Type B pancreatic cell (in vitro differentiated cells): ENCODE measurements at regions not wholly inside any gene's neighbourhood (a gene's known extent, or its start where the extent isn't known, plus 50 kb on each side); places are given as distances from the start of the nearest gene placed in this dataset.

ENCODE experiments used
- DNase-seq: peaks from one replicate; pipeline ENCODE4 v3.0.0; 2021; ENCODE audit warnings: mixed read lengths; ENCODE audit not compliant: unreplicated experiment; ENCODE audit errors: extremely low spot score
- H3K27ac Mint-ChIP-seq: 2 replicates; pipeline ENCODE4 v1.8.0; 2021; ENCODE audit warnings: mild to moderate bottlenecking, mixed read lengths
- H3K27me3 Mint-ChIP-seq: 2 replicates; pipeline ENCODE4 v1.8.0; 2021; ENCODE audit warnings: mixed read lengths
- H3K36me3 Mint-ChIP-seq: 2 replicates; pipeline ENCODE4 v1.8.0; 2021; ENCODE audit warnings: mixed read lengths
- H3K4me1 Mint-ChIP-seq: one replicate; pipeline ENCODE4 v1.8.0; 2021; ENCODE audit warnings: mixed read lengths; ENCODE audit not compliant: unreplicated experiment
- H3K4me3 Mint-ChIP-seq: 2 replicates; pipeline ENCODE4 v1.8.0; 2021; ENCODE audit warnings: mild to moderate bottlenecking, mixed read lengths
- H3K9me3 Mint-ChIP-seq: 2 replicates; pipeline ENCODE4 v1.8.0; 2021; ENCODE audit warnings: mixed read lengths
- CTCF ChIP-seq: fragments of 200-600 bp; sonication (generic); conservative IDR thresholded peaks from 2 replicates; pipeline ENCODE4 v1.5.0; 2021; ENCODE audit warnings: antibody characterized with exemption, mild to moderate bottlenecking

GRCh38 chr2:207264310-207264709 lies 98.6 kb upstream of the KLF7 start:
- H3K9me3 Mint-ChIP-seq = no peaks in the 10 kb centered on the region
- H3K36me3 Mint-ChIP-seq = no peaks in the 10 kb centered on the region
- no peak for TF ChIP-seq CTCF
- no peak overlapping the region for H3K27ac Mint-ChIP-seq
- H3K27me3 Mint-ChIP-seq = no peaks in the 10 kb centered on the region
- H3K4me3 Mint-ChIP-seq = no peak overlapping the region
- DNase-seq = no peak
- H3K4me1 Mint-ChIP-seq = no peaks in the 10 kb centered on the region

GRCh38 chr2:207265332-207265731 lies 99.6 kb upstream of the KLF7 start:
- Mint-ChIP-seq H3K27ac (no peak overlapping the region), H3K9me3 (no peaks in the 10 kb centered on the region), H3K27me3 (no peaks in the 10 kb centered on the region), H3K36me3 (no peaks in the 10 kb centered on the region), H3K4me1 (no peaks in the 10 kb centered on the region), H3K4me3 (no peak overlapping the region)
- no peak for DNase-seq
- no peak for TF ChIP-seq CTCF

DNA sequence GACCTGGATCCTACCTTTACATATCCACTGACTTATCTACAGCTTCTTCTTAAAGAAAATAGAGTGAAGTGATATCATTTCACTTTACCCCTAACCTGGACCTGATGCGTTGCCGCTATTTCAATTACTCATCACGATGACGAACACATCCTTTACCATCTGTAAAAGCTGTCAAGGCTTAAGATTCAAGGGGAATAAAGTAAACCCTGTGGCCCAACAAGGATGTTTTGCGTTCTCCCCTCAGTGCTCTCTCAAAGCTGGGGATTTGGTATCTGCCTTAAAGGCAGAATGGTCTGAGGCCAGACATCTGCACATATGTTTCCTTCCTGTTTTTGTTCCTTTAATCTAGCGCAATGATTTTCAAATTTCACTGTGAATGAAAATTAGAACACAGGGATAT lies 100.1 kb upstream of the KLF7 start:
- no peak for TF ChIP-seq CTCF
- Mint-ChIP-seq H3K36me3 (no peaks in the 10 kb centered on the region), H3K27ac (no peak overlapping the region), H3K4me3 (no peak overlapping the region), H3K27me3 (no peaks in the 10 kb centered on the region), H3K9me3 (no peaks in the 10 kb centered on the region), H3K4me1 (no peaks in the 10 kb centered on the region)
- DNase-seq = no peak

DNA sequence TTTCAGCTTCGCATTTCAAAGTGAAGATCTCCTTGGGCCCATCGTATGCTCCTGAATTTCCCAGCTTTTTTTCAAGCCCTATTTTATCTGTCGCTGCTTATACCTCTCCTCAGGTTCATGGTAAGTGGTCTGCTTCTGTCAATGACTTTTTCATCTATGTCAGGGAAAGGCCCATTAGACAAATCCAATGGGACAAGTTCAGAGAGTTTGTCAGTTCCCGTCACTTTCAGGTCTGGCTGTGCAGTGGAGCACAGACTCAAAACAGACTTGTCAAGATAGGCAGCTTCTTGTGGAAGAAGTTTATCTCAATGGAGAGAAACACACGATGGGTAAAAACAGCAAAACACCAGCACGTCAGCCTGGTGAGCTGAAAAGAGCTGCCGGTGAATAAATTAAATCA lies 100.9 kb upstream of the KLF7 start:
- Mint-ChIP-seq H3K27me3 (no peaks in the 10 kb centered on the region), H3K27ac (no peak overlapping the region), H3K9me3 (no peaks in the 10 kb centered on the region), H3K4me1 (no peaks in the 10 kb centered on the region), H3K36me3 (no peaks in the 10 kb centered on the region), H3K4me3 (no peak overlapping the region)
- no peak for DNase-seq
- no peak for TF ChIP-seq CTCF

DNA sequence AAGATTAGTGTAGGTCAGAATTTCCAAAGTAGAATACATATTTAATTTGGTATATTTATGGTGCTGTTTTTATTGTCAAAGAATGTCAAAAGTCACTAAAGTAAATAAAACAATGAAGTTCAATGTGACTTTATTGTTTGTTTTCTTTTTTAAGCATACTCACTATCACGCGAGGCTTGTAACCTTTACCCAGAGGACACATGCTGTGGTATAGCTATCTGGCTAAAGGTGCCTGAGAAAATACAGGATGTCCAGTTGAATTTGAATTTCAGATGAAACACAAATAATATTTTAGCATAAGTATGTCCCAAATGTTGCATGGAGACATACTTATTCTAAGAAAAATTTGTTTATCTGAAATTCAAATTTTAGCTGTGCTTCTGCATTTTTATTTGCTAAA lies 103.3 kb upstream of the KLF7 start:
- Mint-ChIP-seq H3K36me3 (no peaks in the 10 kb centered on the region), H3K4me3 (no peak overlapping the region), H3K27me3 (no peaks in the 10 kb centered on the region), H3K4me1 (no peaks in the 10 kb centered on the region), H3K9me3 (no peaks in the 10 kb centered on the region), H3K27ac (no peak overlapping the region)
- TF ChIP-seq CTCF = no peak
- DNase-seq = no peak

GRCh38 chr2:207274530-207275189 lies 108.9 kb upstream of the KLF7 start:
- H3K27ac Mint-ChIP-seq = no peak overlapping the region
- no peak for DNase-seq
- no peaks in the 10 kb centered on the region for H3K27me3 Mint-ChIP-seq
- H3K4me1 Mint-ChIP-seq = no peaks in the 10 kb centered on the region
- no peak for TF ChIP-seq CTCF
- H3K4me3 Mint-ChIP-seq = no peak overlapping the region
- H3K9me3 Mint-ChIP-seq = no peaks in the 10 kb centered on the region
- no peaks in the 10 kb centered on the region for H3K36me3 Mint-ChIP-seq
